ENCODE measurements at regions not wholly inside any gene's neighbourhood (a gene's known extent, or its start where the extent isn't known, plus 50 kb on each side); places are given as distances from the start of the nearest gene placed in this dataset.

DNA sequence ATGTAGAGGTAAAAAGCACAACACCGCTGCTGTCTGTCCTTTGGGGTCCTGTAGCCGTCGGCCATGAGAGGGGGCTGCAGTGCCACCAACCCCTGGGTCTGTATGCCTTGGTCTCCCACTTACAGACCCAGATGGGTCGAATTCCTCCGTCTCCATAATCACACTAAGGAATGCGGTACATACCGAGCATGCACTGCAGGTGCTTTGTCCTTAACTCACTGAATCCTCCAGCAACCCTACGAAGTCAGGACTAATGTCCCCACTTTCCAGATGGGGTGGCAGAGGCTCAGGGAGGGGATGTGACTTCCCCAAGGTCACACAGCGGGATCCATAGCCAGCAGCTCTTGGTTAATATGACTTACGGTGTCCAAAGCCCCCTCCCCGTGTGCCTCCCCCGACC, 219.9 kb upstream of the CIBAR2 start:
- no peak for DNase-seq

DNA sequence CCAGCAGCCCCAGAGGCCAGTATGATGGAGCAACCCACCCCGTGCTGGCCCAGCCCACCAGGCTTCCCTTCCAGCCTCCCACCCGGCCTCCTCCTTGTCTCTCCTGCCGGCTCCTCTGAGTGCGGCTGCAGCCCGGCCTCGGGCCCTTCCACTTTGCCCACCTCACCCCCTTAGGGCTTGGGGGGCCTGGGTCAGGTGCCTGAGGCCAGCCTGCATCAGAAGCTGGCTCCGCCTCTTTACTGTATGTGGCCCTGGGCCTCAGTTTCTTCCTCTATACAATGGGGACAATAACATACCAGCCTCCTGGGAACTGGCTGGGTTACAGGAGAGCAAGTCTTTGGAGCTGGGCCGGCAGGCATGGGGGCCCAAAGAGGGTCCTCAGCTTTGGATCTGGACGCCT, 221.1 kb upstream of the CIBAR2 start:
- DNase-seq = no peak

DNA sequence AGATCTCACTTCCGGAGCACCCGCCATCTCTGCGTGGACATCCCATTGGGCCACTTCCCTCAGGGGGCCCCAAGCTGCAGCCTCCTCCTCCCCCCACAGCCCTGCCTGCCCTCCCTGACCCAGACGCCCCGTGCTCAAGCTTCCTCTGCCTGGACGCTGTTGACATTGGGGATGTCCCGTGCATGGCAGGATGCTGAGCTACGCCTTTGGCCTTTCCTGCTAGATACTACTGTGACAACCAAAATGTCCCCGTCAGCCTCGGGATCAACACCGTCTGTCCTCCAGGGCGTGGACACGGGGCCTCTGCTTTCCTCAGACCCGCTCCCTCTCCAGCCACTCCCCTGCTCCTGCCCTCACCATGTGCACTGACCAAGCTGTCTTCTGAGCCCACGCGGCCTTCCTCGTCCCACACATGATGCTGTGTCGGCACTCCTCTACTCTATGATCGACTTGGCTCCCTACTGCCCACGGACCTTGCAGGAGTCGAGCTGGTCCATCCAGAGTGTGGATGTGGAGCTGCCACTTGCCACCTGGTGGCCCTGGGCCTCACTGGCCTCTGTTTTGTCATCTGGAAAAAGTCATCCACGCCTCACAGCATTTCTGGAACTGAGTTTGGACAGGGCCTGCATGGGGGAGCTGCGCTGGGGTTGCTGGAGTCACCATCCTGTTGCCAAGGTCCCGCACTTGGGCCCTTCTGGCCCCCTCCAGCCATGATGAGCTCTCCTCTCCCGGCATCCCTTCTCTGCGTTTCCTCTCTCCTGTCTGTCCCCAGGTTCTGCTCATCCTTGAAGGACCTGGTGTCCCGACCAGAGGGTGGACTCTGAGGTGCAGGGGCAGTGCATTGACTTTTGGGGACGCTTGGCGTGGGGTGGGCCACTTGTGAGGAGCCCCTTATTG, 221.7 kb upstream of the CIBAR2 start:
- no peak for DNase-seq

DNA sequence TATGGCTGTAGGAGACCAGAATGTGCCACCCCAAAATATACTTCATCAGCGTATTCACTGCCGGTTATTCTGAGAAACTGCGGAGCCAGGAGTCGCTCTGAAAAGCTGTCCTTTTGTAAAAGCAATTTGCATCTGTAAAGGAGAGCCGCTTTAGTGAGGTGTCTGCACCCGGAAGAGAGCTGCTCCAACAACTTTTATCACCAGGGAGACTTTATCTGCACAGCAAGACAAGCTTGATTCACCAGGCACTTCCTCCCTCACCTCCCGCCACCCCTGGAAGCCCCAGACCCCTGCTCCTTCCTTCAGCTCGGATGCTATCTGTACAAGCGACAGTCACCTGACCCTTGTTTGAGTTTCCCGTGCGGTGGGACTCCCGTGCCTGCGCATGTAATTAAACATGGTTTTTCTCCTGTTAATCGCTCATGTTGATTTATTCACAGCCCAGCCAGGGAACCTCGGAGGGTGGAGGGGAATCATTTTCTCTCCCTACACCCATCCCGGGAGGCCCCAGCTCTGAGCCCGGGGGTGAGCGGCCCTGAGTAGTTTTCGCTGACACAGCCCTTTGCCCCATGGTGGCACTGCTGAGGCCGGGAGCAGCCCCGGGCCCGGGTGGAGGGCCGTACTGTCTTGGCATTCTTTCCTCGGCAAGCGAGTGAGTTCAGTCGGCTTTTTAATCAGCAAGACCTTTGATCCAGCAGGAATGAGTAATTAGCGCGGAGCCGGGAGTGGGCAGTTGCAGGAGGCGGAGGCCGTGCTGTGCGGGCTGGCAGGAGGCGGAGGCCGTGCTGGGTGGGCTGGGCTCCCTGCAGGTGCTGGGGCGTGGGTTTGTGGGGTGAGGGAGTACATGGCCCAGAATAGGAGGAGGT, 222.7 kb upstream of the CIBAR2 start:
- DNase-seq = no peak

DNA sequence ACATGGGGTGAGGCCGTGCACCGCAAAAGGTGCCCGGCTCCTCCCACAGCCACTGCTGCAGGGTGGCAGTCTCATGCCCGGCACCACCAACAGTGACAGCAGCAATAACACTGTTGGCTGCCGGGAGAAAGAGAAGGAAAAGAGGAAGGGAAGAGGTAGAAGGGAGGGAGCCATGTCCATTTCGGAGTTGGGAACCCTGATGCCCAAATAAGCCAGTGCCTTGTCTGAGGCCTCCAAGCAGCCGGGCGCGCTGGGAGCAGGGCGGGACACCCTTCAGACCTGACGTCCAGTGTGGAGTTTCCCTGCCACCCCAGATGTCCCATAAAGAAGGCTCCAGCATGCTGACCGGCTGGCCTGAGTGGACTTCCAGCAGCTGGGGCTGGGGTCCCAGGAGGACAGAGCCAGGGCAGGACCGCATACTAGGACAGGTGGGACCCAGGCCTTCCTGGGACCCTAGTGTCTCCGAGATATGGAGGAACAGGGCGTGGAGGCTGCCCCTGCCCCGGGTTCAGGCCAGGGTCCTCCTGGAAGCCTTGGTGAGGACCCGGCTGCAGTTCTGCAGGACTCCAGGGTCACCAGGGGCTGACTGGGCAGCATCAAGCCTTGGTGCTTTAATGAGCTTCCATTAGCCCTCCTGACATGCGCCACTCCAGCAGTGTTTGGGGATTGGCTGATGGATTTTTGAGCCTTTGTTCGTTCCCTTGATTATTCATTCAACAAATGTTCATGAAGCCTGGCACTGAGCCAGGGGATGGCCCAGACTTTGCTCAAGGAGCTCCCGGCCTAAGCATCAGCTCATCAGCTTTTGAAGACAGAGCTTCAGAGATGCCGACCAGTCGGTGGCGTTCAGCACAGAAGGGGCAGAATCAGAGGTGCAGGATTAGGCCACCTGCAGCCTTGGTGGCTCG, 223.6 kb upstream of the CIBAR2 start:
- no peak for DNase-seq

DNA sequence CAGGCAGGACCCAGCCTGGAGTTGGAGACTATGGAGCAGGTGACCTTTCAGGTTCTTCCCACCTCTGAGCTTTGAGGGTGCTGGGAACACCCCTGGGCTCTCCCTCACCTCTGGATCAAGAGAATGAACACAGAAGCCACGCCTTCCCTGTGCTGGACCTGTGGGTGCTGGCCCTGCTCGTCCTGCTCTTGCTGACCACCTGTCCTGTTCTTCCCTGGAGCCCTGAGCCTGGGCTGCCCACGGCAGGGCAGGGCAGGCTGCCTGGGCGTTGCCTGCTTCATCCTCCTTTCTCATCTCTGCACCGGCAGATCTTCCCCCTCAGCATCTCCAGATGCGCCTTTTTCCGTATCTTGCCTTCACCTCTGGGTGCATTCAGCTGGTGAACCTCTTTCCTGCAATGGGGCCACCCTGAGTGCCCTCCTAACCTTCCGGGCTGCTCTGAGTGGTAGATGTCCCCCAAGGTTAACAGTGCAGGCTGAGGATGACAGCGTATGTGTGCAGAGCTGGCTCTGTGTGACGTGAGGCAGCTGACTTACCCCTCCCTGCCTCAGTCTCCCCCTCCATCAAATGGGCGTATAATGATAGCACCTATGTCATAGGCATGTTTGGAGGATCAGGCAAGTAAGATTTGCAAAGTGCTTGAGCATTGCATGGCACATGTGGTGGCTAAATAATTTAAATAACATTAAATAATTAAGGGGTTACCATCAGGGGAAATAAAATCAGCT, 225.8 kb upstream of the CIBAR2 start:
- DNase-seq = no peak

DNA sequence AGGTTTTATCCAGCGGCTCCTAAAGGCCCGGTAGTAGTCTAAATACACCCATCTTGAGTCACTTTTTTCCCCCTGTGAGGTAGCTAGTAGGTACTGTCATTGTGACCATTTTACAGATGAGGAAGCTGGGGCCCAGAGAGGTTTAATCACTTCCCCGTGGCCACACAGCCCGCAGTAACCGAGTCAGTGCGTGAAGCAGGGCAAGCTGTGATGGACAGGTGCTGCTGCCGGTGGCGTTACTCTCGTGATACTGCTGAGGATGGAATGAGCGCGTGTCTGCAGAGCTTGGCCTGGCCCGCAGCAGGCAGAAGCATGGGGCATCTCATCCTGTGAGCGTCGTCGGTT, 226.3 kb upstream of the CIBAR2 start:
- no peak for DNase-seq

DNA sequence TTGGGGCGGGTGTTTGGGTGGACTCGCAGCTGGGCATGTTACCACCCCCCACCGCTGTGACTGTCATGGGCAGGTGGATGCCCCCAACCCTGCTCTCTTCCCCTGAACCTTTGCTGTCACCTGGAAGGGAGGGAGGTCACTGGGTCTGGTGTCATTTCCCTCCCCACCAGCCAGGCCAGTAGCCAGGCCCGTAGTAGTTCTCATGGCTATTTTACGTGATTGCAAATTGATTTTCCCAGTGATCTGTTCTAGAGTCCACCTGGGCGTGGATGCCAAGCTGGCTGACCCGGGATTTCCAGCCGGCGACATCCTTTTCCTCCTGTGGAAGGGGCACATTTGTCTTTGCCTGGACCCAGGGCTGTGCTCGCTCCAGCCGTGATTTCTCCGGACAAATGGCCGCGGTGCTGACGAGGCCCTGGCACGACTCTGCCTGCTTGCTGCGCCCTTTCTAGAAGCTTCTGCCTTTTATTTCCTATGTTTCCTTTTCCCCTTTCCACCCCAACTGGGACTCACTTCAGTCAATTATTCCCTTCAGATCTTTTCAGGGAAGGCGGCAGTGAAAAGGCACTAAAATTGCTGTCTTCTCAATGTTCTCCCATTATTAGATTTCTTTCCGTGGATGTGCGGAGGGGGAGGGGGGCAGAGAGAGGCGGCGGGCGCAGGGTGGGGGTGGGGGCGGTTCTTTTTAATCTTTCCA, 226.9 kb upstream of the CIBAR2 start:
- no peak for DNase-seq

DNA sequence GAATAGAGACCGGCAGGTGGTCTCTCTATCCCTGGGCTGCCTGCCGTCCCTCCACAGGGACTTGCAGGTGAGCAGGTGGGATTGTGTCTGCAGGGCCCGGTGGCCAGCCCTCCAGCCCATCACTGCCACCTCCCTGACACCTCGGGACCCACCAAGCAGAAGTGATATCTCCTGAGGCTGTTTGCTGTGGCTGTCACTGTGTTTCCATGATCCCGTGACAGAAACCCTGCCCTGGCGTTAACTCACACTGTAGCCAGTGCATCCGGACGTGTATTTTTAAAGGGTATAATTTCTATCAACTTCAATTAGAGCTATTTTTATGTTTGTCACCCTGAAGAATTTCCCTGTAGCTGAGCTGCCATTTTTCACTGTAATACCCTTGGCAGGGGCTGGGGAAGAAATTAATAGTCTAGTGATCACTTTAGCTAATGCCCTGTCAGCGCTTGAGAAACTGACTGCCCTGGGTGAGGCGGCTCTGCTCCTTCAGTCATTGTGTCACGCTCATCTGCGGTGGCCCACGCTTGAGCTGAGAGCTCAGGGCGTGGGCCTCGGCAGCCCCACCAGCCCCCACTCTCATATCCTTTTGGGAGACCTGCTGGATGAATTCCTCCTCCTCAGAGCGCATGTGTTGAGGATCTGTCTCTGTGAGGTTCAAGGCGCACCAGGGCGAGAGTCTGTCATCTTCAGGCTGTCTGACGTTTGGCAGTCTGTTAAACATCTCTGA, 229.9 kb upstream of the CIBAR2 start:
- DNase-seq = no peak

DNA sequence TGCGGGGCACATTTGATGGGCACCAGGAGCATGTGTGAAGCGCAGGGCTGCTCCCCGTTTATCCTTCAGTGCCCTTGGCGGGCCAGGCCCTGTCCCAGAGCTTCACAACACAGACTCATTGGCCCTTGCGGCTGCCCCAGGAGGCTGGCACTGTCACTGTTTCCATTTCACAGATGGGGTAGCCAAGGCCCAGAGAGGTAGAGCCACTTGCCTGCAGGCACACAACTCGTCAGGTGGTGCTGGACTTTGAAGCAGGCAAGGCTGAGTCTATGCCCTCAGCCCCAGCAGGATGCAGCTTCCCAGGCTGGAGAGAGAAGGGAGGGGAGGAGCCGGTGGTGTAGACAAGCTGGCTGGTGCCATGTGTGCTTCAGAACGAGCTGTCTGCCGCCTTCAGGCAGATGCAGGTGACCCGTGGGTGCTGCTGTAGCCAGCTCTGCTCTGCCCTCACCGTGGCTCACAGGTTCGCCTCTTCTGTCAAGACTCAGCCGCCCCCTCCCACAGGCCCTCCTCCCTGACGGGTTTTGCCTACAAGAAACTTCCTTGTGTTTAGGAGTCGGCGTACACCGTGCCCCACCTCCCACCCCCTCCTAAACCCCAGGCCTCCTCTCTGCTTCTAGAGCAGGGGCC, 232.3 kb upstream of the CIBAR2 start:
- no peak for DNase-seq

DNA sequence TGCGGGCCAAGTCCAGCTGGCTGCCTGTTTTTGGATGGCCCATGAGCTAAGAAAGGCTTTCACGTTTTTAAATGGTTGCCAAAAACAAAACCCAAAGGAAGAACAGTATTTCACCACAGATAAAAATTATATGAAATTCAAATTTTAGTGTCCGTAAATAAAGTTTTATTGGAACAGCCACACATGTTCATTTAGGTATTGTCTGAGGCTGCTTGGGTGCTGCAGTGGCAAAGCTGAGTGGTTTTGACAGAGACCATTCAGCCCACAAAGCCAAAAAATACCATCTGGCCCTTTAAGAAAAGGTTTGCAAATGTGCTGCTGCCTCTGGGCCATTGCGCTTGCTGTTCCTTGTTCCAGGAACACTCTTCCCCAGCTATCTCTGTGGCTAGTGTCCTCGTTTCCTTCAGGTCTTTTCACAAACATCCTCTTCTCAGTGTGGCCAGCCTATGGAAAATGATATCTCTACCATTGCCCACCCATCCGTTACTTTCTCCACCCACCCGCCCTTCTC, 232.9 kb upstream of the CIBAR2 start:
- no peak for DNase-seq

DNA sequence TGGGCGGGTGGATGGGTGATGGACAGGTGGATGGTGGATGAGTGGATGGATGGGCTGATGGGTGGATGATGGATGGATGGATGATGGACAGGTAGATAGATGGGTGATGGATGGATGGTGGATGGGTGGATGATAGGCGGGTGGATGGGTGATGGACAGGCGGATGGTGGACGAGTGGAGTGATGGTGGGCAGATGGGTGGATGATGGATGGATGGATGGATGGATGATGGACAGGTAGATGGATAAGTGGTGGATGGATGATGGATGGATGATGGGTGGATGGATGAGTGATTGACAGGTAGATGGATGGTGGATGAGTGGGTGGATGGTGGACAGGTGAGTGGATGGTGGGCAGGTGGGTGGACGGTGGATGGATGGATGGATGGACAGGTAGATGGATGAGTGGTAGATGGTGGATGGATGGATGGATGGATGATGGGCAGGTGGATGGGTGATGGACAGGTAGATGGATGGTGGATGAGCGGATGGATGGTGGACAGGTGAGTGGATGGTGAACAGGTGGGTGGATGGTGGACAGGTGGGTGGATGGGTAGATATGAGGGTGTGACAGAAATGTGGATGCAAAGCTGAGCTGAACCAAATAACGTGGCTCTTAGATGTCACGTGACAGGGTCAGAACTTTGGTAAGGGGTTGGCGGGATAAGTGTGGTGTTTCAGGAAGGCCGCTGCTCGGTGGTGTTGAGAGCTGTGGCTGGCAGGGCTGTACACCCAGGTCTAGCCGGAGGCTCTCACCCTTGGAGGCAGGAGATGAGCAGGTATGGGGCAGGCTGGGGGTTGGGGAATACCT, 234.3 kb upstream of the CIBAR2 start:
- no peak for DNase-seq

DNA sequence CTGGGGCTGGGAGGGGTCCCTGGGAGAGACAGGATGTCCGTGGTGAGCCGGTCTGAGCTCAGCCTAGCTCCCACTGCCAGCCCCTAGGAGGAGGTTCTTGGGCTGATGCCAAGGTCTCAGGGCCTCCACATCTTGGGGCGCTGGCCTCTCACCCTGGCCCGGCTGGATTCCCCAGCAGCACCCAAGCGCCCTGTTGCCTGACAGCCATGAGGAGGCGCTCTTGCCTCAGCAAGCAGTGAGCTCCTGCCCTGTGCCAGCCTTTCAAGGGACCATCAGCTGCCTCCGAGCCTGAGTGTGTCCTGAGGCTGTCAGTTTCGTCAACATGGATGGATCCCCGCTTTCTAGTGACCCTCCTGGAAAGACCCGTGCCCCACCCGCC, 234.9 kb upstream of the CIBAR2 start:
- DNase-seq = no peak

DNA sequence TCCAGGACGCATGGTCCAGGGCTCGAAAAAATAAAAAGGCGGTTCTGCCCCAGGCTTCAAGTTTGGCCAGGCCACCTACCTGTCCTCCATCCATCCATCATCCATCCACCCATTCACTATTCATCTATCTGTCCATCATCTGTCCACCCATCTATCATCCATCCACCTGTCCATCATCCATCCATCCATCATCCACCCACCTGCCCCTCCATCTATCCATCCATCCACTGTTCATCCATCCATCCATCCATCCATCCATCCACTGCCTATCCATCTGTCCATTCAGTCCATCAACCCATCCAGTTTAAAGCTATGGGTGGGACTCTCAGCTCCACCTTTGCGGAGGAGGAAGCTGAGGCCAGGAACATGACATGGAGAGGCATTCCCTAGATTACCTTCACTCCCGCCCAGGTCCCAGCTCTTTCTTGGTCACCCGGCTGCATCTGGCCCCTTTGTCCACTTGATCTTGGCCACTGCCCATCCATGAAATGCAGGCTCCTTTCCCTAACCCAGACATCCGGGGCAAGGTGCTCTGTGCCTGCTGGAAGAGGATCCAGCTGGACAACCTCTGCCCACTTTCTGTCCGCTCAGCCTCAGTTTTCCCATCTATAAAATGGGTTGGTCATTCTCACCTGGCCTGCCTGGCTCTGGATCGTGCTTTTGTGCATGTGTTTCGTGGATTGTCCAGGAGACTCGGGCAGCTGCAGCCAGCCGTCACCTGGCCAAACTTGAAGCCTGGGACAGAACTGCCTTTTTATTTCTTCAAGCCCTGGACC, 236.0 kb upstream of the CIBAR2 start:
- no peak for DNase-seq

DNA sequence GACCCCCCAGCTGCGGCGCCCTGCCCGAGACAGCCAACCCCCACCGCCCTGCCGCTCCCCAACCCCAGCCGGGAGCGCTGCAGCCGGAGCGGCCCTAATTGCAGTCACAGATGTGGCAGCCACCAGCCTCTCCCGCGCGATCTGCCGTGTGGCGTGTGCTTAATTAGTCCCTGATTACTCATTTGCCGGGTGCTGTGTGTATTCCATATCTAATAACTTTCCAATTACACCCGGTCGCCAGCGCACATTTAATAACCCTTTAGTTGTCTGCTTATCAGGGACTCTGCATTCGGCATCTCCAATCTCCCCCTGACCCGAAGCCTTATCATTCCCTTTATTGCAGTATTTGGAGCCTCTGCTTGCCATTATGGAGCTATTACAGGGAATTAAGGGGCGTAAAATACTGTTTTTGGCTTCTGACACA, 236.7 kb upstream of the CIBAR2 start:
- peak; percentile 42 for DNase-seq

DNA sequence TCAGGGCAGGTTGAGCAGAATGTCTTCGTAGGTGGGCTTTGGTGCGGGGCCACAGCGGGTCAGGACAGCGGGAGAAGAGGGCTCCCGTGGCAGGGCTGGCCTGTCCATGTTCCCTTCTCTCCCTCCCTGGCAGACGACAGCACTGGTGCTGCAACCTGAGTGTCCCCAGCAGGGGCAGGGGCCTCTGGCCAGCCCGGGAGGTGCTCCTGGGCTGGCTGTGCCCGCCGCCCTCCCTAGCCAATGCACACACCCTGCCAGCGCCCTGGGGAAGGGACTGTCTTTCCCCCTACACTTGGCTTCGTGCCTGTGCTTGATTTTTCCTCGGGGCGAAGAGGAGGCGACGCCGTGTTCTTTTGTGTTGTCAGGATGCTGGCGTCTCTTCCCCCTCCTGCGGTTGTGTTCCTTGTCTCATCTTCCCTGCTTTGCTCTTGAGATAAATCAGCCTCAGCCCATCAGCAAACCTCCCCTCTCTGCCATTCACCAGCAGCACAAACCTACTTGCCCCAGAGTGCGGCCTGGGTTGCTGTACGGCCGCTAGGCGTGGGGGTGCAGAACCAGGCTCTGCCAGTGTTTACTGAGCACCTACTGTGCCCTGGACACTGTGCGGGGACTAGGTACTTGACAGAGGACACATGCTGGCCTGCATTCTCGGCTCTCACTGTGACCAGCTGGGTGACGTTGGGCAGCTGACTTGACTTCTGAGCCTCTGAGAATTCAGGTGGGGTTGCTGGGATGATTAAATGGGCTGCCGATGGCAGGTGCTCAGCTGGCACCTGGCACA, 237.3 kb upstream of the CIBAR2 start:
- DNase-seq = peak; percentile 33

DNA sequence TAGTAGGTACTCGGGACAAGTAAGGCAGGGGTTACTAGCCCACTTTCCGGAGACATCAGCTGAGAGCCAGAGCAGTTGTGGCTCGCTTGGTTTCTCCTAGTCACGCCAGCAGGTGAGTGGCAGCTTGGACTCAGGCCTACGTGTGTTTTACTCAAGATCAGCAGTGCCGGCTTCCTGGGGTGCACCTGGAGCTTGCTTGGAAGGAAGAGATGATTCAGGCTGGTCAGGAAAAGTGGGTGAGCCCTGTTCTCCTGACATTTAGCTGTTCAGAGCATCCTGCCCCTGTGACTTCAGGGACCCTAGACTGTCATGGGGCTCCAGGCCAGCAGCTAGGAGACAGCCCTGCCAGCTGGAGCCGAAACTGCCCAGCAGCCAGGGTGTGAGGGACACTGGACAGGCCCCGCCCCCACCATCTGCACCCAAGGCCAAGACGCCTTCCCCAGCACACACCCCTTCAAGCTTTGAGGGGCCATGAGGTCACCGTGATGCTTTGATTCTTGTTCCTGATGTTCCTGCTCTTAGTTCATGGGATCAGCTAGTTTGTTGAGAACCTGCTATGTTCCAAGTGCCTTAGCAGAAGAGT, 238.0 kb upstream of the CIBAR2 start:
- no peak for DNase-seq
